A549 (cell line): ENCODE measurements at regions not wholly inside any gene's neighbourhood (a gene's known extent, or its start where the extent isn't known, plus 50 kb on each side); places are given as distances from the start of the nearest gene placed in this dataset.

Experiments
- ATAC-seq, 2 experiments: fragments of 200-7000 bp in 1 of 2; fragments of >200 bp in 1 of 2; cut with Nextera tagmentation in 1 of 2; cut with Tn5 transposase in 1 of 2; 3 replicates each; pipeline versions ENCODE4 v1.8.0 to v1.9.1; 2018 to 2020; ENCODE audit warnings: mild to moderate bottlenecking in 1 of 2, moderate library complexity in 1 of 2
- CTCF ChIA-PET: fragments of 300-600 bp; sonication (Branson Sonifier 250); formaldehyde crosslinking; extraction: SDS; loops from one replicate; lab custom pipeline; 2021; ENCODE audit warnings: antibody characterized with exemption, inconsistent platforms; lab: Yijun Ruan, JAX
- POLR2A ChIA-PET: fragments of 350-600 bp; formaldehyde crosslinking; extraction: SDS; loops from one replicate; lab custom pipeline; 2021; ENCODE audit warnings: antibody characterized with exemption, inconsistent platforms; lab: Yijun Ruan, JAX
- DNase-seq, 2 experiments: peaks; one replicate each; pipeline versions ENCODE4 v3.0.0 to v3.0.0-alpha.2; 2011 to 2016; ENCODE audit warnings: low read depth in 1 of 2, low spot score in 1 of 2
- FAIRE-seq: peaks from 2 replicates; lab custom pipeline; 2011; peaks lifted over from hg19 to GRCh38; lab: Jason Lieb, UNC
- H3K27ac ChIP-seq, 2 experiments: fragments of >200 bp; sonication (Bioruptor Twin); formaldehyde crosslinking; 3 replicates each; pipeline ENCODE4 v1.5.1; 2016 to 2017
- H3K4me1 ChIP-seq: fragments of >200 bp; sonication (Bioruptor Twin); formaldehyde crosslinking; 3 replicates; pipeline ENCODE4 v1.6.1; 2016
- H3K4me2 ChIP-seq: fragments of >200 bp; sonication (Bioruptor Twin); formaldehyde crosslinking; 3 replicates; pipeline ENCODE4 v1.6.1; 2016
- H3K4me3 ChIP-seq: fragments of >200 bp; sonication (Bioruptor Twin); formaldehyde crosslinking; 3 replicates; pipeline ENCODE4 v1.5.1; 2016
- H3K9me3 ChIP-seq: fragments of >200 bp; sonication (Bioruptor Twin); formaldehyde crosslinking; 3 replicates; pipeline ENCODE4 v1.6.1; 2016
- BHLHE40 ChIP-seq: IDR thresholded peaks from 2 replicates; pipeline ENCODE4 v1.6.1; 2012; ENCODE audit warnings: low read depth, low read length, inconsistent platforms
- CBX2 ChIP-seq: fragments of 200-600 bp; sonication (generic); IDR thresholded peaks from 2 replicates; pipeline ENCODE4 v1.6.1; 2016; ENCODE audit warnings: low read depth, mild to moderate bottlenecking, borderline replicate concordance
- CHD2 ChIP-seq: fragments of 150-350 bp; IDR thresholded peaks from 2 replicates; pipeline ENCODE4 v1.6.1; 2014; ENCODE audit warnings: low read length; ENCODE audit not compliant: partially characterized antibody
- CHD4 ChIP-seq: fragments of 200-600 bp; sonication (generic); IDR thresholded peaks from 2 replicates; pipeline ENCODE4 v1.6.1; 2016; ENCODE audit warnings: antibody characterized with exemption, mild to moderate bottlenecking, borderline replicate concordance
- EHF ChIP-seq: fragments of 250-450 bp; sonication (Bioruptor Pico); IDR thresholded peaks from 2 replicates; pipeline ENCODE4 v1.5.0; 2020; ENCODE audit warnings: mild to moderate bottlenecking
- EHMT2 ChIP-seq: fragments of 200-600 bp; sonication (generic); IDR thresholded peaks from 2 replicates; pipeline ENCODE4 v1.6.1; 2016; ENCODE audit warnings: antibody characterized with exemption, low read depth, mild to moderate bottlenecking, moderate library complexity
- FOSB ChIP-seq: fragments of 250-450 bp; sonication (Bioruptor Pico); IDR thresholded peaks from 2 replicates; pipeline ENCODE4 v1.5.0; 2020; ENCODE audit warnings: mild to moderate bottlenecking, moderate library complexity
- FOSL2 ChIP-seq, 2 experiments: fragments of 450-650 bp in 1 of 2; fragments of >200 bp in 1 of 2; sonication (Bioruptor Twin) in 1 of 2; formaldehyde crosslinking; IDR thresholded peaks; 2 replicates each; pipeline versions ENCODE4 v1.5.0 to v1.6.1; 2016 to 2020; ENCODE audit warnings: mild to moderate bottlenecking in 1 of 2, moderate library complexity in 1 of 2
- FOXS1 ChIP-seq: fragments of 250-450 bp; sonication (Bioruptor Pico); IDR thresholded peaks from 2 replicates; pipeline ENCODE4 v1.5.0; 2020; ENCODE audit warnings: mild to moderate bottlenecking, moderate library complexity
- GATA3 ChIP-seq: IDR thresholded peaks from 2 replicates; pipeline ENCODE4 v1.6.1; 2012; ENCODE audit warnings: borderline replicate concordance
- HDAC2 ChIP-seq: fragments of 200-600 bp; sonication (generic); IDR thresholded peaks from 2 replicates; pipeline ENCODE4 v1.6.1; 2016
- HOXA7 ChIP-seq: fragments of 250-450 bp; sonication (Bioruptor Pico); IDR thresholded peaks from 2 replicates; pipeline ENCODE4 v1.5.0; 2020; ENCODE audit warnings: mild to moderate bottlenecking, moderate library complexity
- HOXB13 ChIP-seq: fragments of 250-450 bp; sonication (Bioruptor Pico); IDR thresholded peaks from 2 replicates; pipeline ENCODE4 v1.5.0; 2020; ENCODE audit warnings: low read depth, mild to moderate bottlenecking, moderate library complexity
- KDM1A ChIP-seq: fragments of 200-600 bp; sonication (generic); IDR thresholded peaks from 2 replicates; pipeline ENCODE4 v1.6.1; 2016; ENCODE audit warnings: low read depth, mild to moderate bottlenecking
- KDM5A ChIP-seq: fragments of 200-600 bp; sonication (generic); IDR thresholded peaks from 2 replicates; pipeline ENCODE4 v1.6.1; 2016; ENCODE audit warnings: antibody characterized with exemption, mild to moderate bottlenecking
- MAFK ChIP-seq: fragments of 450-650 bp; IDR thresholded peaks from 2 replicates; pipeline ENCODE4 v1.6.1; 2014; ENCODE audit not compliant: partially characterized antibody
- MYC ChIP-seq: IDR thresholded peaks from 2 replicates; pipeline ENCODE4 v1.6.1; 2012; ENCODE audit warnings: mild to moderate bottlenecking, inconsistent platforms, low read length, improper control_type of control experiment, borderline replicate concordance
- POLR2A ChIP-seq: IDR thresholded peaks from 2 replicates; pipeline ENCODE4 v1.6.1; 2012; ENCODE audit warnings: mild to moderate bottlenecking, low read length
- POLR2AphosphoS2 ChIP-seq: conservative IDR thresholded peaks from 2 replicates; pipeline ENCODE4 v1.6.1; 2012; ENCODE audit warnings: low read length, improper control_type of control experiment, inconsistent platforms
- RARB ChIP-seq: fragments of 250-450 bp; sonication (Bioruptor Pico); IDR thresholded peaks from 2 replicates; pipeline ENCODE4 v1.8.0; 2021; ENCODE audit warnings: mild to moderate bottlenecking, moderate library complexity
- RFX5 ChIP-seq: fragments of 450-650 bp; IDR thresholded peaks from 2 replicates; pipeline ENCODE4 v1.7.1; 2014; ENCODE audit warnings: antibody characterized with exemption, mild to moderate bottlenecking, moderate library complexity
- TFCP2L1 ChIP-seq: fragments of 250-450 bp; sonication (Bioruptor Pico); IDR thresholded peaks from 2 replicates; pipeline ENCODE4 v1.5.0; 2021; ENCODE audit warnings: mild to moderate bottlenecking
- TP53 ChIP-seq: fragments of 250-450 bp; sonication (Bioruptor Pico); IDR thresholded peaks from 2 replicates; pipeline ENCODE4 v1.5.0; 2021; ENCODE audit warnings: mild to moderate bottlenecking, moderate library complexity
- ZNF302 ChIP-seq: fragments of 250-450 bp; sonication (Bioruptor Pico); IDR thresholded peaks from 2 replicates; pipeline ENCODE4 v1.9.0; 2021; ENCODE audit warnings: inconsistent platforms, mild to moderate bottlenecking, moderate library complexity
- ZSCAN20 ChIP-seq: fragments of 250-450 bp; sonication (Bioruptor Pico); IDR thresholded peaks from 2 replicates; pipeline ENCODE4 v1.8.0; 2022; ENCODE audit warnings: mild to moderate bottlenecking, moderate library complexity
- WGBS: methylation state at CpG from one replicate; pipeline ENCODE4 v1.1.6; 2017; ENCODE audit errors: missing lambda C conversion rate; 5-methylcytosine and 5-hydroxymethylcytosine counted together
- TF ChIP-seq, protein P1 (sequence below): IDR thresholded peaks from 2 replicates; pipeline ENCODE4 v1.6.1; 2012; ENCODE audit warnings: low read depth, borderline replicate concordance
- TF ChIP-seq, protein P2 (sequence below): fragments of 250-450 bp; sonication (Bioruptor Pico); IDR thresholded peaks from 2 replicates; pipeline ENCODE4 v1.5.0; 2021; ENCODE audit warnings: mild to moderate bottlenecking, moderate library complexity, borderline replicate concordance
- TF ChIP-seq, protein P3 (sequence below): fragments of >200 bp; sonication (Bioruptor Twin); formaldehyde crosslinking; IDR thresholded peaks from 3 replicates; pipeline ENCODE4 v1.6.1; 2016
- TF ChIP-seq, protein P4 (sequence below): fragments of 450-650 bp; IDR thresholded peaks from 2 replicates; pipeline ENCODE4 v1.6.1; 2014; ENCODE audit warnings: antibody characterized with exemption
- TF ChIP-seq, protein P5 (sequence below): IDR thresholded peaks from 2 replicates; pipeline ENCODE4 v1.6.1; 2012

DNA sequence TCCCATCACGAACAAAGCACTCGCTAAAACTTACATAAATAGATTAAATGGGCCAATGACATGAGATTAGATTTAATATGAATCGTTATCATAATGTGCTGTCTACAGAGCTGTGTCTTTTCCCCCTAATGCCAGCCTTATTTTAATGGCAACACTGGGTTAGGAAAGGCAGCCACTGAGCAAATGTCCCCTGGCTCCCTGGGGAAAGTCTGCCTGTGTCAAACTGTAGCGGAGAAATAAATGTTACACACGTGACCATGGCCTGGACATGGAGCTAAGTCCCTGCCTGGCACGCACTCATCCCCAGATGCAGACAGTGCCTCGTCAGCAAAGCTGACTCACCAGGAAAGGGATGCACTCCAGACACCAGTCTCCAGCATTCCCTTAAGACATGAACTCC lies 61.3 kb upstream of the SDK2 start:
- ChIA-PET CTCF (interaction anchor here (1.0 kb wide), 1 partner anchor 37 kb away, joined by 3 read pairs; no protein-coding TSS in a partner anchor), POLR2A (no interaction called here)
- Histone ChIP-seq H3K4me2 (0 out of 3 replicates have a peak overlapping the region, but pooled peaks have one; percentile 2), H3K4me1 (peaks cover 4% of the 10 kb centered on the region; the same call in 2 of the 3 replicates), H3K27ac (no peak overlapping the region), H3K9me3 (peaks cover 8% of the 10 kb centered on the region; the same call in 2 of the 3 replicates), H3K4me3 (no peak overlapping the region)
- ATAC-seq (peak; percentile 76 to 88), FAIRE-seq (no peak), DNase-seq (peak; percentile 28 to 76)
- 48% methylated on average over 7 of the region's 7 CpGs for WGBS
- TF ChIP-seq EHF (CRISPR knock-in tag): no peak
- no peak for TF ChIP-seq GATA3
- no peak for TF ChIP-seq RARB (CRISPR knock-in tag)
- no peak for TF ChIP-seq FOXS1 (CRISPR knock-in tag)
- TF ChIP-seq, protein P1, sequence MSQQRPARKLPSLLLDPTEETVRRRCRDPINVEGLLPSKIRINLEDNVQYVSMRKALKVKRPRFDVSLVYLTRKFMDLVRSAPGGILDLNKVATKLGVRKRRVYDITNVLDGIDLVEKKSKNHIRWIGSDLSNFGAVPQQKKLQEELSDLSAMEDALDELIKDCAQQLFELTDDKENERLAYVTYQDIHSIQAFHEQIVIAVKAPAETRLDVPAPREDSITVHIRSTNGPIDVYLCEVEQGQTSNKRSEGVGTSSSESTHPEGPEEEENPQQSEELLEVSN: no peak
- TF ChIP-seq, protein P2, sequence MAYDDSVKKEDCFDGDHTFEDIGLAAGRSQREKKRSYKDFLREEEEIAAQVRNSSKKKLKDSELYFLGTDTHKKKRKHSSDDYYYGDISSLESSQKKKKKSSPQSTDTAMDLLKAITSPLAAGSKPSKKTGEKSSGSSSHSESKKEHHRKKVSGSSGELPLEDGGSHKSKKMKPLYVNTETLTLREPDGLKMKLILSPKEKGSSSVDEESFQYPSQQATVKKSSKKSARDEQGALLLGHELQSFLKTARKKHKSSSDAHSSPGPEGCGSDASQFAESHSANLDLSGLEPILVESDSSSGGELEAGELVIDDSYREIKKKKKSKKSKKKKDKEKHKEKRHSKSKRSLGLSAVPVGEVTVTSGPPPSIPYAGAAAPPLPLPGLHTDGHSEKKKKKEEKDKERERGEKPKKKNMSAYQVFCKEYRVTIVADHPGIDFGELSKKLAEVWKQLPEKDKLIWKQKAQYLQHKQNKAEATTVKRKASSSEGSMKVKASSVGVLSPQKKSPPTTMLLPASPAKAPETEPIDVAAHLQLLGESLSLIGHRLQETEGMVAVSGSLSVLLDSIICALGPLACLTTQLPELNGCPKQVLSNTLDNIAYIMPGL (CRISPR knock-in tag): no peak
- TF ChIP-seq, protein P3, sequence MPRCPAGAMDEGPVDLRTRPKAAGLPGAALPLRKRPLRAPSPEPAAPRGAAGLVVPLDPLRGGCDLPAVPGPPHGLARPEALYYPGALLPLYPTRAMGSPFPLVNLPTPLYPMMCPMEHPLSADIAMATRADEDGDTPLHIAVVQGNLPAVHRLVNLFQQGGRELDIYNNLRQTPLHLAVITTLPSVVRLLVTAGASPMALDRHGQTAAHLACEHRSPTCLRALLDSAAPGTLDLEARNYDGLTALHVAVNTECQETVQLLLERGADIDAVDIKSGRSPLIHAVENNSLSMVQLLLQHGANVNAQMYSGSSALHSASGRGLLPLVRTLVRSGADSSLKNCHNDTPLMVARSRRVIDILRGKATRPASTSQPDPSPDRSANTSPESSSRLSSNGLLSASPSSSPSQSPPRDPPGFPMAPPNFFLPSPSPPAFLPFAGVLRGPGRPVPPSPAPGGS: no peak
- no peak for TF ChIP-seq POLR2AphosphoS2
- no peak for TF ChIP-seq CBX2
- no peak for TF ChIP-seq TFCP2L1 (CRISPR knock-in tag)
- TF ChIP-seq ZNF302 (CRISPR knock-in tag): no peak
- peak; percentile 30; the same call in 1 of the 2 replicates for TF ChIP-seq BHLHE40
- TF ChIP-seq MAFK: peak; percentile 96
- no peak for TF ChIP-seq FOSB (CRISPR knock-in tag)
- 0 out of 2 replicates have a peak, but pooled peaks have one; percentile 8 for TF ChIP-seq FOSL2 (IDR thresholded peaks at IDR 0.05)
- peak; percentile 48 for TF ChIP-seq FOSL2 (CRISPR knock-in tag; IDR thresholded peaks at IDR 0.05)
- TF ChIP-seq, protein P4, sequence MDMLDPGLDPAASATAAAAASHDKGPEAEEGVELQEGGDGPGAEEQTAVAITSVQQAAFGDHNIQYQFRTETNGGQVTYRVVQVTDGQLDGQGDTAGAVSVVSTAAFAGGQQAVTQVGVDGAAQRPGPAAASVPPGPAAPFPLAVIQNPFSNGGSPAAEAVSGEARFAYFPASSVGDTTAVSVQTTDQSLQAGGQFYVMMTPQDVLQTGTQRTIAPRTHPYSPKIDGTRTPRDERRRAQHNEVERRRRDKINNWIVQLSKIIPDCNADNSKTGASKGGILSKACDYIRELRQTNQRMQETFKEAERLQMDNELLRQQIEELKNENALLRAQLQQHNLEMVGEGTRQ: peak; percentile 79
- no peak for TF ChIP-seq ZSCAN20 (CRISPR knock-in tag)

DNA sequence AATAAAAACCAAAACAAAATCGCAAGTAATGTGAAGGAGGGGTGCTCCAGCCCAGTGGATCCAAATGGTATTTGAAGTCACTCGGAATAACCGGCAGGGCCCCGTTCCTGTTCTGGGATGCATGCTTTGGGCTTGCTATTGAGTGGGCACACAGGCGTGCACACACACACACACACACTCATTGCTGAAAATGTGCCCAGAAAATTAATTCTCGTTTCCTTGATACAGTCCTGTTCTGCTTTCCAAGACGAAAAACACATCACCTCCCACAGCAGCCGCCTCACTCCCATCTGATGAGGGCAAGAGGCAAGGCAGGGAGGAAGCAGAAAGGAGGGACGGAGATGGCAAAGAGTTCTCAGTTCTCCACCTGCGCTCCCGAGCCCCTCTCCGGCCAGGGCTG lies 62.2 kb upstream of the SDK2 start:
- H3K9me3 ChIP-seq: peaks cover 8% of the 10 kb centered on the region; the same call in 2 of the 3 replicates
- no peak for FAIRE-seq
- H3K4me2 ChIP-seq: no peak overlapping the region
- H3K4me3 ChIP-seq: no peak overlapping the region
- 82% methylated on average over 12 of the region's 12 CpGs for WGBS
- peak overlapping the region in 1 of 2 experiments; percentile 9; a peak in 1 of 6 replicates for H3K27ac ChIP-seq
- H3K4me1 ChIP-seq: peaks cover 4% of the 10 kb centered on the region; the same call in 2 of the 3 replicates
- no peak for DNase-seq
- ChIA-PET POLR2A (no interaction called here), CTCF (interaction anchor here (1.1 to 7.3 kb wide), 2 partner anchors 40 to 58 kb away, joined by 3 to 62 read pairs; partner anchors contain the start of gene SDK2)
- ATAC-seq: no peak
- TF ChIP-seq EHF (CRISPR knock-in tag) (no peak), HOXB13 (CRISPR knock-in tag) (no peak), ZSCAN20 (CRISPR knock-in tag) (no peak), POLR2A (no peak), FOSL2 (IDR thresholded peaks at IDR 0.05) (no peak), FOSL2 (CRISPR knock-in tag; IDR thresholded peaks at IDR 0.05) (no peak), KDM1A (no peak), CHD2 (no peak), KDM5A (no peak), TP53 (CRISPR knock-in tag) (no peak), HDAC2 (no peak), RFX5 (no peak), CHD4 (no peak), POLR2AphosphoS2 (no peak), MYC (no peak), HOXA7 (CRISPR knock-in tag) (no peak), EHMT2 (no peak)
- TF ChIP-seq, protein P3: no peak
- TF ChIP-seq, protein P5, sequence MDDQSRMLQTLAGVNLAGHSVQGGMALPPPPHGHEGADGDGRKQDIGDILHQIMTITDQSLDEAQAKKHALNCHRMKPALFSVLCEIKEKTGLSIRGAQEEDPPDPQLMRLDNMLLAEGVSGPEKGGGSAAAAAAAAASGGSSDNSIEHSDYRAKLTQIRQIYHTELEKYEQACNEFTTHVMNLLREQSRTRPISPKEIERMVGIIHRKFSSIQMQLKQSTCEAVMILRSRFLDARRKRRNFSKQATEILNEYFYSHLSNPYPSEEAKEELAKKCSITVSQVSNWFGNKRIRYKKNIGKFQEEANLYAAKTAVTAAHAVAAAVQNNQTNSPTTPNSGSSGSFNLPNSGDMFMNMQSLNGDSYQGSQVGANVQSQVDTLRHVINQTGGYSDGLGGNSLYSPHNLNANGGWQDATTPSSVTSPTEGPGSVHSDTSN: no peak
